GM12874 (cell line): ENCODE measurements at regions not wholly inside any gene's neighbourhood (a gene's known extent, or its start where the extent isn't known, plus 50 kb on each side); places are given as distances from the start of the nearest gene placed in this dataset.

ENCODE experiments used
- CTCF ChIP-seq: IDR thresholded peaks from 2 replicates; pipeline ENCODE4 v1.5.1; 2011; ENCODE audit warnings: low read depth, mild to moderate bottlenecking, control low read depth, low read length, moderate library complexity; ENCODE audit not compliant: insufficient read depth

GRCh38 chr5:68643064-68643463 lies 427.5 kb downstream of the PIK3R1 start:
- TF ChIP-seq CTCF: no peak

GRCh38 chr5:68644971-68645370 lies 429.4 kb downstream of the PIK3R1 start:
- TF ChIP-seq CTCF: no peak

GRCh38 chr5:68646144-68646543 lies 430.6 kb downstream of the PIK3R1 start:
- no peak for TF ChIP-seq CTCF

- no peak for TF ChIP-seq CTCF
Measured at GRCh38 chr5:68647743-68648142, 432.2 kb downstream of the PIK3R1 start.

- TF ChIP-seq CTCF: no peak
Measured at GRCh38 chr5:68648944-68649857, 433.6 kb downstream of the PIK3R1 start.

GRCh38 chr5:68652534-68652965 lies 437.0 kb downstream of the PIK3R1 start:
- no peak for TF ChIP-seq CTCF

- TF ChIP-seq CTCF: no peak
Measured at GRCh38 chr5:68653471-68653870, 437.9 kb downstream of the PIK3R1 start.
